ENCODE measurements at regions not wholly inside any gene's neighbourhood (a gene's known extent, or its start where the extent isn't known, plus 50 kb on each side); places are given as distances from the start of the nearest gene placed in this dataset.
"Not testable (repeated sequence)": the region's sequence is repeated elsewhere in the genome, so short reads cannot be mapped to it uniquely, and the experiment has no call there.

- H3K4me1 ChIP-seq; H3K9me3 ChIP-seq; FAIRE-seq; H3K27ac ChIP-seq; H3K4me2 ChIP-seq; H3K4me3 ChIP-seq; POLR2A ChIA-PET; DNase-seq (ENCODE audit: low read depth in 1 of 2, low spot score in 1 of 2); ATAC-seq; CTCF ChIA-PET: not testable (repeated sequence)
- peak; percentile 43 for TF ChIP-seq ZC3H11A (IDR thresholded peaks at IDR 0.05)
- WGBS (ENCODE audit: missing lambda C conversion rate): 2% methylated on average over 3 of the region's 3 CpGs
Measured at GRCh38 chrX:26444417-26444816, 228.4 kb downstream of the MAGEB5 start.

GRCh38 chrX:26442340-26442739 is 226.4 kb downstream of the MAGEB5 start:
- POLR2A ChIA-PET: no interaction called here
- 0% methylated on average over 1 of the region's 1 CpG for WGBS (ENCODE audit: missing lambda C conversion rate)

GRCh38 chrX:26414534-26414933 is 198.6 kb downstream of the MAGEB5 start:
- Histone ChIP-seq H3K4me2 (no peak overlapping the region), H3K27ac (no peak overlapping the region), H3K9me3 (no peaks in the 10 kb centered on the region), H3K4me3 (no peak overlapping the region), H3K4me1 (no peaks in the 10 kb centered on the region)
- TF ChIP-seq JUNB (IDR thresholded peaks at IDR 0.05) (no peak), FOXS1 (CRISPR knock-in tag; IDR thresholded peaks at IDR 0.05) (no peak), CHD4 (IDR thresholded peaks at IDR 0.05; ENCODE audit: borderline replicate concordance) (no peak), KDM1A (IDR thresholded peaks at IDR 0.05; ENCODE audit: low read depth) (no peak), POLR2AphosphoS2 (conservative IDR thresholded peaks at IDR 0.05; ENCODE audit: low read length) (no peak), EP300 (IDR thresholded peaks at IDR 0.05) (no peak), CBX2 (IDR thresholded peaks at IDR 0.05; ENCODE audit: borderline replicate concordance, low read depth) (no peak), ZNF302 (CRISPR knock-in tag; IDR thresholded peaks at IDR 0.05) (no peak)
- ChIA-PET POLR2A (no interaction called here), CTCF (no interaction called here)
- 0% methylated on average over 3 of the region's 3 CpGs for WGBS (ENCODE audit: missing lambda C conversion rate)
- no peak for FAIRE-seq
- DNase-seq (ENCODE audit: low read depth in 1 of 2, low spot score in 1 of 2): no peak
- no peak for ATAC-seq

More at GRCh38 chrX:26442340-26442739, 226.4 kb downstream of the MAGEB5 start:
- DNase-seq (ENCODE audit: low read depth in 1 of 2, low spot score in 1 of 2): peak in 1 of 2 experiments; percentile 1
- H3K27ac ChIP-seq: no peak overlapping the region
- H3K4me1 ChIP-seq: no peaks in the 10 kb centered on the region
- CTCF ChIA-PET: no interaction called here
- TF ChIP-seq EHF (CRISPR knock-in tag; IDR thresholded peaks at IDR 0.05) (no peak), ZSCAN20 (CRISPR knock-in tag; IDR thresholded peaks at IDR 0.05) (no peak), RAD21 (conservative IDR thresholded peaks at IDR 0.05 in 1 of 2, IDR thresholded peaks at IDR 0.05 in 1 of 2) (no peak), EHMT2 (IDR thresholded peaks at IDR 0.05; ENCODE audit: low read depth) (no peak), FOSB (CRISPR knock-in tag; IDR thresholded peaks at IDR 0.05) (no peak), CTCF (IDR thresholded peaks at IDR 0.05) (no peak), CBX8 (IDR thresholded peaks at IDR 0.05) (no peak), USF2 (IDR thresholded peaks at IDR 0.05) (no peak), TP53 (CRISPR knock-in tag; IDR thresholded peaks at IDR 0.05) (no peak), JUN (IDR thresholded peaks at IDR 0.05) (no peak), BCL3 (IDR thresholded peaks at IDR 0.05) (no peak), MAFK (IDR thresholded peaks at IDR 0.05; ENCODE audit: partially characterized antibody) (no peak), ZFP36 (IDR thresholded peaks at IDR 0.05; ENCODE audit: borderline replicate concordance, partially characterized antibody) (no peak), ESRRA (IDR thresholded peaks at IDR 0.05; ENCODE audit: borderline replicate concordance, low read length) (no peak)
- FAIRE-seq: no peak
- no peaks in the 10 kb centered on the region for H3K9me3 ChIP-seq
- H3K4me2 ChIP-seq: no peak overlapping the region
- ATAC-seq: no peak
- no peak overlapping the region for H3K4me3 ChIP-seq

Measured in A549 (cell line).